CD4-positive, alpha-beta T cell treated with Interleukin-4 for 1 hour (primary cell): ENCODE measurements at regions not wholly inside any gene's neighbourhood (a gene's known extent, or its start where the extent isn't known, plus 50 kb on each side); places are given as distances from the start of the nearest gene placed in this dataset.
"Not testable (repeated sequence)": the region's sequence is repeated elsewhere in the genome, so short reads cannot be mapped to it uniquely, and the experiment has no call there.

Experiments
- DNase-seq, 2 donors: peaks; one replicate each; pipeline ENCODE4 v3.0.0-alpha.2; 2020 to 2022

DNA sequence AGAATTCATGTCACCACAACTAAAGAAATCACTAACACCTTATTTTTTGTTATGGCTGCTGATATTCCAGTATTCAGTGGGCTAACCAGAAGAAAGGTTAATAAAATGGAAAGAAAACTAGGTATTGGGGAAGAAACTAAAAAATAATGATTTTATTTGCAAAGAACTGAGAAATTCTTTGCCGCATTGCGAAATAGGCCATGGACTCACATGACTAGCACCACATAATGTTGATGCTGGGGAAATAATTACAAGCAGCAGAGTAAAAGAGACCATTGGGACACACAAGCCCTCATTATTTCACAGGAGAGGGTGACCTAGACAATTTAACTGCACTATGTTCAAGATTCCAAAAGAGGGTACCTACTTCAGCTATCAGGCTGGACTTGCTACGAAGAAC lies 1411.5 kb downstream of the SLITRK5 start:
- no peak for DNase-seq

DNA sequence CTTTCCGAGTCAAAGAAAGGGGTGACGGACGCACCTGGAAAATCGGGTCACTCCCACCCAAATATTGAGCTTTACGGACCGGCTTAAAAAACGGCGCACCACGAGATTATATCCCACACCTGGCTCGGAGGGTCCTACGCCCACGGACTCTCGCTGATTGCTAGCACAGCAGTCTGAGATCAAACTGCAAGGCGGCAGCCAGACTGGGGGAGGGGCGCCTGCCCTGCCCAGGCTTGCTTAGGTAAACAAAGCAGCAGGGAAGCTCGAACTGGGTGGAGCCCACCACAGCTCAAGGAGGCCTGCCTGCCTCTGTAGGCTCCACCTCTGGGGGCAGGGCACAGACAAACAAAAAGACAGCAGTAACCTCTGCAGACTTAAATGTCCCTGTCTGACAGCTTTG lies 1416.9 kb downstream of the SLITRK5 start:
- DNase-seq, result not testable (repeated sequence)

DNA sequence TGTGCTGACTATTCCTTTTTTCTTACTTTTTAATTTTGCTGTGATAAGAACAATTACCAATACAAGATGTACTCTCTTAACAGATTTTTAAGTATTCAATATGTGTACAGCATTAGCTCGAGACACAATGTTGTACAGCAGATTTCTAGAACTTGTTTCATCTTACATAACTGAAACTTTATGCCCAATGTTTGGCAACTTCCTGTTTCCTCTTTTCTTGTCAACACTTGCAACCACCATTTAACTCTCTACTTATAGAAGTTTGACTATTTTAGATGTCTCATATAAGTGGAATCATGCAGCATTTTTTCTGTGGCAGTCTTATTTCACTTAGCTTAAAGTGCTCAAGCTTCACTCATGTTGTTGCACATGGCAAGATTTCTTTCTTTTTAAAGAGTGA lies 1426.8 kb downstream of the SLITRK5 start:
- DNase-seq, result no peak

DNA sequence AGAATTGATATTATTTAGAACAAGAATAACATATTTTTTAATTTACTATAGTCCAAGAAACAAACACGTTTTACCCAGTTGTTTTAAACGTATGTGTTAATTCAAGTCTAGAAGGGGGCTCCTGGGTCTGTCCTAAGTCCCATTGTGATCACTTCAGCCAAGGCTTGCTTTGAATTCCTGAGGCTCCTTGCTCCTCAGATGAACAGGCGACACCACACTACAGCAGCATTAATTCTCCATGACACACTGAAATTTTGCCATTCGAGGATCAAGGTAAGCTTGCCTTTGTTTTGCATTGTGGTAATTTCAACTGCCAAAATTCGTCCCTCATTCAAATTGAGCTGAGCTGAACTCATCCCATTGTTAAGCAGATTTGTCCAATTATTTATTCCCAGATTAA lies 1442.6 kb downstream of the SLITRK5 start:
- DNase-seq, result no peak

DNA sequence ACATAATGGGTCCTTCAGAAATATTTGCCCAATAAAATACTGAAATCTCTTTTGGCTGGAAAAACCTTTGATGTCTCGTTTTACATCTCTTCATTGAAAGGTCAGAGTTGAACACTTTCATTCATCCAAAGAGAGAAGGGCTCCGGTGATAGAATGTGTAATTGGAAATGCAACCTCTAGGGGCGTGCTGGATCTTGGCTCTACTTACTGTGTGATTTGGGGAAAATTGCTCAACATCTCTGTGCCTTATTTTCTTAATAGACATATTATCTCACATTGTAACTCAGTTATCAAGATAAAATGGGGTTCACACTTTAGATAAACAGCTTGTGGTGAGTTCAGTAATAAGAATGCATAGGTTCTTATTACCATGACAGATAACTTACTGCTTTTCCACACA lies 1444.1 kb downstream of the SLITRK5 start:
- no peak for DNase-seq

DNA sequence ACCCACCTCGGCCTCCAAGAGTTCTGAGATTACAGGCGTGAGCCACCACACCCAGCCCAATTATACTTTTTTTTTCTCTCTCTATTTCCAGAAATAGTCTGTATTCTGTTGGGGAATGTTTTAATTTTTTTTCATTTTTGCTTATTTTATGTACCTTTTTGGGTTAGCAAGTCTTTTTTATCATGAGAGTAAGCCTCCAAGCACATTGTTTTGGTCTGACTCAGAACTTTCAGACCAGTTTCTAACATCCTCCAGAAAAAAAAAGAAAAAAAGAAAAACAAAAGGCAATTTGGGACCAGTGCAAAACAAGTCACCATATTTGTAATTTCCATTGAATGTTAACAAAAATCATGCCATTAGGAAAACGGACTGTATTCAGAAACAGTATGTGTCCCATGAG lies 1465.5 kb downstream of the SLITRK5 start:
- no peak for DNase-seq

DNA sequence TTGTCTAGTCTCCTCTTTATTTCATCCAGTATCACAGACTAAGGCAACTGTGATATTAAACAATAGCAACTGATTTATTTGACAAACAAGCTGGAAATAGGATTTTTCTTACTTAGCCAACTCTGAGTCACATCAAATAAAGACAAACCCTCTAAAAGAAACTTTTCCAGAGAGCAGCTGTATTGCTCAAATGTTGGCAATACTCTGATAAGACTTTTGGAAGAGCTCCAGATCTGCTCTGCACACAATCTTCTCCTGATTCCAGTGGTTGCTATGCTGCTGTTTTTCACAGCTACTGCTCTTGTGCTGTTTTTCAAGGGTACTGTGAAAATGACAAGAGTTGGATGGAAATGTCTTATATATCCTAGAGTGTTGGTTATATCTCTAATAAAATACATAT lies 1479.2 kb downstream of the SLITRK5 start:
- no peak for DNase-seq

DNA sequence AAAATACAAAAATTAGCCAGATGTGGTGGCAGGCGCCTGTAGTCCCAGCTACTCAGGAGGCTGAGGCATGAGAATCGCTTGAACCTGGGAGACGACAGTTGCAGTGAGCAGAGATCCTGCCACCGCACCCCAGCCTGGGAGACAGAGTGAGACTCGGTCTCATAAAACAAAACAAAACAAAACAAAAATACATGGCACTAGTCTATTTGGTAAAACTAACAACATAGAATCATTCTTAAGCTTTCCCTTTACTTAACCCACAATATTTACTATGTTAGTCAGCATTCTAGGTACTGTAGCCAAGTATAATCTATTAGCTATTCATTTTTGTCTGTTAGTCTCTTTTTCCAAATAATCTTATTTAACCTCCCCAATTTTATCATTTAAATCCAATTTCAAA lies 1482.8 kb downstream of the SLITRK5 start:
- DNase-seq, result no peak

DNA sequence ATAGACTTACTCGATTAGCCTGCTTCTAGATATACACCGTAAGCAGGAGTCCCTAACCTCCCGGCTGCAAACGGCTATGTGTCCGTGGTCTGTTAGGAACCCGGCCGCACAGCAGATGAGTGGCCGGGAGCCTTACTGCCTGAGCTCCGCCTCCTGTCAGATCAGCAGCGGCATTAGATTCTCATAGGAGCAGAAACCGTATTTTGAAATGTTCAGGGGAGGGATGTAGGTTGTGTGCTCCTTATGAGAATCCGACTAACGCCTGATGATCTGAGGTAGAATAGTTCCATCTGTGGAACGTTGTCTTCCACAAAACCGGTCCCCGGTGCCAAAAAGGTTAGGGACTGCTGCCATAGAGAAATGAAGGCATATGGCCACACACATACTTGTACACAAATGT lies 1491.9 kb downstream of the SLITRK5 start:
- DNase-seq, result no peak

DNA sequence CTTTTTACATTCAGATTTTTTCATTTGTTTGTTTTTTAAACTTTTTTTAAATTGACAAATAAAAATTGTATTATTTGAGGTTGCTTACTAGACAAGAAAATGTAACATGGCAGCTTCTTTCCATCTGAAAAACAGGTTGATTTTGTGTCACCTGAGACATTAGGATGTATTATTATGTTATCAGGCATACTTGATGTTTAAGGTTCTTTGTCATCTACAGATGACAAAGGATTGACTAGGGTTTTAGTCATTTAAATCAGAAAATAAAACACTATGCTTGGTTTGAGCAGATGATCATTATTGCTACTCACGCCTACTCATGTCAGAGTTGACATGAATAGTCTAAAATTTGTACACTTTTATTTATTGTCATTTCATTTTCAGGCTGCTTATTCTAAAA lies 1494.5 kb downstream of the SLITRK5 start:
- no peak for DNase-seq

DNA sequence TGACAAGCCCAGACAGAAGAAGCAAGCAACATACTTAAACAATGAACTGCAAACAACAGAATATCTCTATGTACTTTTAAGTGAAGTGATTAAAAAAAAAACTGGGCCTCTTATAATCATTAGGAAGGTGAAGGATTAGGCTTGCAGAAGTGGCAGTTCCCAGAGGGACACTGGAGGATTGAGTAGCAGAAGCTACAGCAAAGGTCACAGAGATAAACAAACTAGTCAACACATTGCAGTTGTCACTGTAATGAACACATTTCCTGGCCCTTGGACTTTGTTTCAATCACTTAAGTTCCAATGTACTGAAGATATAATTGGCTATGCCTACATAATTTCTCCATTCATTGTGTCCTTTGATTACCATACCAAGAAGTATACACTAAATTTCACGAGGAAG lies 1498.8 kb downstream of the SLITRK5 start:
- DNase-seq, result no peak

DNA sequence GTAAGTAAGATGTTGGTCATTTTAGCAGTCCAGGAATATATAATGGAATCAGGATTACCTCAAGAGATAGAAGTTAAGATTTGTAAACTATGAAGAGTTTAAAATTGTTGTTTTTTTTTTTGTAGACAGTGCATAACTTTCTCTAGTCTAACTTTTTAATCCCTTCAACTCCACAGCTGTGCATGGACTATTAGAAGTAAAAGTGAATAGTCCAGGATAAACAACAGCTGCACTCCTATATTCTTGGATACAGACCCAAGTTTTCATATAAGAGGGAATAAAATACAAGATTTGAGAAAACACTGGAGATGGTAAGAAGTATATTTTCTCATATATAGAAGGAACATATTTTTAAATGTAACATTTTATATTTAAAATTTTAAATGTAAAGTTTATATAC lies 1509.9 kb downstream of the SLITRK5 start:
- no peak for DNase-seq

DNA sequence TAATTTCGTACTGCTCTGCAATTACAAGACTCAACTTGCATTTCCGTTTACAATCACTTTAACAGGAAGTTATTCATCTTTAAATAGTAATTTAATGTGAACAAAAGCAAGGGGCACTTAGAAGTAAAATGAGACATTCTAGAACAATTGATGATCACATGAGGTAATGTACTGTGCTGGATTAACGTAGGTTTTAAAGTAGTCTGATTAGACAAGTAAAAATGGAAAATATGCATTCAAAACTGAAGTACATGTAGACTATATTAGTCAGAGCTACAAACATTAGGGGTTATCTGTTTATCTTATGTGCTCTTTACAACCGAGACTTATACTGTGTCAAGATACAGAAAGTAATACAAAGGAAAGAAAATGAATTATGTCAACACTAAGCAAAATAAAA lies 1528.0 kb downstream of the SLITRK5 start:
- DNase-seq, result no peak

DNA sequence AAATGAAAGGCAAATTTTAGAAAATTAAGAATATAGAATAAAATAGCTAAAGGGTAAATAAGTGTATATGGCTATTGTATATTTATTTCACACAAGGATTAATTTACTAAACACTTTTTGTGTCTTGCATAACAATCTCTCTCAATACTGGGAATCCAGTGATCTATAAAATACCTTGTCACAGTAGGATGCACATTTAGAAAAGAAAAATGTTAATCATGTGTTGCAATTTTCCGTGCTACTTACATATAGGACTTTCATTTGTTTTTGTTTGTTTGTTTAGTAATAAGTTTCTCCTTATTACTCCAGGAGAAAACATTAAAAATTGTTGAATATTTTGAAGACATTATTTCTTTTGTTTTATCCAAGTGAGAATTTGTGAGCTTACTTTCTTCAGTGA lies 1533.3 kb downstream of the SLITRK5 start:
- DNase-seq, result no peak

DNA sequence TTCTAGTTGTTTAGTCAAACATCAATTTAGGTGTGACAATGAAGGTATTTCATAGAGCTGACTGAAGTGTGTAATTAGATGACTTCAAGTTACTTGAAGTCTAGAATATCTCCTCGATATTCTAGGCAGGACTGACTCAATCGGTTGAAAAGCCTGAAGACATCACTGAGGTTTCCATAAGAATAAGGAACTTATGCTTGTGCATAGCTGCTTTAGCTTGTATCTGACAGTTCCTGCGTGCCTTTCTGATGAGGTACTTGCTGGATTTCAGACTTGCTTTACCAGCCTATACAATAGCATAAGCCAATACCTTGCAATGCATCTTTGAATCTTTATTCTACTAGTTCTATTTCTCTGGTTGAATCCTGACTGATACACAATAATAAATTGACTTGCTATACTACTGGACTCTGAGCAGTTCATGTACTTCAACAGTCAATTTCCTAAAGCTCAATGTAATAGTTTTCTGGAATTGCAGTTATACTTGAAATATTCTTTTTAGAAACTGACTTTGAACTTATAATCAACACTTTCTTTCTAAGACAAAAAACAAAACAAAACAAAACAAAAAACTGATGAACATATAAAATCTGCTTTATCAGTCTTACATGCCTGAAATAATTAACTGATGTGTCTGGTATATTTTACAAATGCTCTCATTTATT lies 1534.8 kb downstream of the SLITRK5 start:
- DNase-seq, result no peak

DNA sequence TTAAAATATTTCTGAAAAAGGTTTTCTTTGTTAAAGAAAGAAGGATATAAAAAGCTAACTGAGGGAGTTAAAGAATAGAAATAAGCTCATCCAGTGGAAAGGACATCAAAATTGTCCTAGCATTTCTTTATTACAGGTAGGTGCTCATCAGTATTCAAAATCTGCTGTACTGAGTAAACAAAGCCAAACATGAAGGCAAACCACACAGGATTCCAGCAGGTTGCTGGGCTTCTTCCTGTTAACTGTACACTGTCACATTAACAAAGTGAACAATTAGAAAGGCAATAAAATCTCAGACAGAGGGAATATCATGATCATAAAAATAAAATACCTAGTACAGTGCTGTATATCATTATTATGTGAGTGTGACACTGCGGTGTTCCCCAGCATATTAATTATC lies 1541.0 kb downstream of the SLITRK5 start:
- DNase-seq, result no peak

DNA sequence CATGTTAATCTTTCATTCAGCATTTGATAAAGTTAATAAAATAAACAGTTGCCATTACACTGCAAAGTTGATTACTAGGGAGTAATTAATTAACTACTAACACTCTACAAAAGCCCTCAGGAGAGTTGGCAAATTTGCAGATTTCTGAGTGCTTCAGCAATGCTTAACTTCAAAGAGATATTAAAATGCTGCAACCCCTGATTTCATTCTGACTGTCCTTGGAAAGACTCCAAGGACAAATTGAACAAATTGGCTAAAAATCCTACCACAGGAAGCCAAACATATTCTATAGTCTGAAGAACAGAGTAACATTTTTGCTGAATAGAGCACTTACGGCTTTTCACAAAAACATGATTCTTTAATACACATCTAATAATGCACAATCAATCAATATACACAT lies 1543.0 kb downstream of the SLITRK5 start:
- DNase-seq, result no peak

DNA sequence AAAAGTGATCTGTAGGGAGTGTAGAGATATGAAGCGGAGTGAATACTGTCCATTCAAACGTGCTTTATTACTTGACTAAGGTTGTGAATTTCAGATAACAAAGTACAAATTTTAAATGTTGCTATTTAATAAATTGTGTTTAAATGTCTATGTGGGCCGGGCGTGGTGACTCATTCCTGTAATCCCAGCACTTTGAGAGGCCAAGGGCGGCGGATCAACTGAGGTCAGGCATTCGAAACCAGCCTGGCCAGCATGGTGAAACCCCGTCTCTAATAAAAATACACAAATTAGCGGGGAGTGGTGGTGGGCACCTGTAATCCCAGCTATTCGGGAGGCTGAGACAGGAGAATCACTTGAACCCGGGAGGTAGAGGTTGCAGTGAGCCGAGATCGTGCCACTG lies 1544.1 kb downstream of the SLITRK5 start:
- not testable (repeated sequence) for DNase-seq

DNA sequence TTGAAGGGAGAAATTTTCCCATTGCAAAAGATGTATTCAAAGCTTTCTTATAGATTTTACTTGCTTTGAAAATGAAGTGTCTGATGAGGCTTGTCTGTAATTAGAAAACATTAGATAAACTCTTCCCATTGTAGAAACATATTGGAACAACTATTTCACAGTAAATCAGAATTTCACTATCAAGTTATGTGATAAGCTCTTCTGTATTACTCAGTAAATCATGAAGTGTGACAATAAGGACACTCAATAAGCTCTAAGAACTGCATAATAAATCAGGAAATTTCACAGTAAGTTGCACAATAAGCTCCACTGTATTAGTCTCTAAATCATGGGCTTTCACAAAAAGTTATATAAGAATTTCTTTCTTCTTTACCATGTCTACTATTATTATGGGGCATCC lies 1546.6 kb downstream of the SLITRK5 start:
- DNase-seq, result no peak

DNA sequence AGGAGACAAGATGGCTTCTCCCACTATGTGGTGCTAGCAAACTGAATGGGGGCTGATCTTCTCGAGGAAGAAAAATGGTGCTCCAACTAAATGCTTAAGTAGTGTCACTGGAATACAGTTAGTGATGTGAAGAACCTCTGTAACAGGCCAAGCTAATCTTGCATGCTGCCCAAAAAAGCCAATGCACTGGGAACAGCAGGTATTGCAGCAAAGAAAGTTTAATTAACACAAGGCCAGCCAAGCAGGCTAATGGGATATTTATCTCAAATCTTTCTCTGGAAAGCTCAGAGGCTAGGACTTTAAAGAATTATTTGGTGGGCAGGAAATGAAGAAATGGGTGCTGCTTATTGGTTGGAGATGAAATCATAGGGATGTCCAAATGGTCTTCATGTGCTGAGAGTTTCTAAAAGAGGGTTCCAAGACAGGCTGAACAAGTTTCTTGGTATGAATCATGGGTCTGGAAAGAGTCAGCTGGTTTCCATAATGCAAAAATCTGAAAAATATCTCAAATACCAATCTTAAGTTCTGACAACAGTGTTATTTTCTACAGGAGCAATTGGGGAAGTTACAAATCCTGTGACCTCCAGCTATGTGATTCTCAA lies 1550.5 kb downstream of the SLITRK5 start:
- no peak for DNase-seq

DNA sequence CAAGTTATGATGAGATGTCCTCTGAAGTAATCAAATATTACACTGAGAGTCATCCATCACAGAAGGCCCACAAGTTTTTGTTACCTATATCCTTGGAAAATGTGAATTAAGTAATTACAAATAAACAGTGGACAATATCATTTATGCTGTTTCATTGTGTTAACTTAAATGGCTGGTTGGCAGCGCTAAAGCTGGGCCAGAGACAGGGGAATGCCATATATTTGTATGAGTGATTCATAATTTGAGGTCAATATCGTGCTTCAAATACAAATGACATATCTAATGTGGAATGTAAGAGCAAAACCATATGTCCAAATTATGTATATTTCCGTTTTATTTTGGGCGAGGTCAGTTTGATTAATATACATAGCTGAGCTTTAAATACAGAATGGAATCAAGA lies 1556.2 kb downstream of the SLITRK5 start:
- DNase-seq, result no peak

DNA sequence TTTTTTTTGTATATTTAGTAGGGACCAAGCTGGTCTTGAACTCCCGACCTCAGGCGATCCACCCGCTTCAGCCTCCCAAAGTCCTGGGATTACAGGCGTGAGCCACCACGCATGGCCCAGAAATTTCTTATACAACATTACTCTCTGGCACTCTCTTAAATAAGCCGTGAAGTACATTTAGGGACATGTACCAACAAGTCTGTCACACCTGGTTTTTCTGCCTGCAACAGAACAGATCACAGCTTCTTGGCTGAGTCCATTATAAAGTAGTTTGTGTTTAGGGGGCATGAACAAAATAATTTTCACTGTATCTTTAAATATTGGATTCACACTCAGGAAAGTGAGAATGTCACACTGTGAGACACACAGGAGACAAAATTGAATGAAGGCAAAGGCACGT lies 1567.3 kb downstream of the SLITRK5 start:
- no peak for DNase-seq

DNA sequence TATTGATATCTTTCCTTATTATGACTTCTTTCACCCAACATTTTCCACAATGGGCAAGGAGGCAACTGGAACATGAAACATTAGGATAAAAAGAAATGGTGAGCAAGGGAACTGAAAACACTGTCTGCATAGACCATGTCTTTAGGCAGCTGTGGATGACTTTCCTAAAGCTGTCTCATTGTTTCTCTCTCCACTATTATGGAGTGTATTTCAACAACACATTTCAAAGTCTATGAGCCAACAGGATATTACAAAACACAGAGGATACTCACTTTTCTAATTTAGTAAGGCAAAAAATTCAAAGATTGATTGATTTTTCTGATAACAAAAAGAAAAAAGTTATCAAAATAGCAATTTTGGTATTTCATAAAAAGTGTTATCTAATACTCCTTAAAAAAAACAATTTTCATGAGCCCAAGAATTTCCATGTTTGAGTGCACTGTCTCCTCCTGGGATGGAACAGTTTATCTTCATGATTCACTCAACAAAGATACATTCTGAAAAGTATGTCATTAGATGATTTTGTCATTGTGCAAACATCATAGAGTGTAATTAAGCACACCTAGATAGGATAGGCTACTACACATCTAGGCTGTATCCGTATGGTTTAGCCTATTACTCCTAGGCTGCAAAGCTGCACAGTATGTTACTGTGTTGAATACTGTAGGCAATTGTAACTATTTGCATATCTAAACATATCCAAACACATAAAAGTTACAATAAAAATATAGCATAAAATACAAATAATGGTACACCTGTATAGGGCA lies 1568.4 kb downstream of the SLITRK5 start:
- no peak for DNase-seq

DNA sequence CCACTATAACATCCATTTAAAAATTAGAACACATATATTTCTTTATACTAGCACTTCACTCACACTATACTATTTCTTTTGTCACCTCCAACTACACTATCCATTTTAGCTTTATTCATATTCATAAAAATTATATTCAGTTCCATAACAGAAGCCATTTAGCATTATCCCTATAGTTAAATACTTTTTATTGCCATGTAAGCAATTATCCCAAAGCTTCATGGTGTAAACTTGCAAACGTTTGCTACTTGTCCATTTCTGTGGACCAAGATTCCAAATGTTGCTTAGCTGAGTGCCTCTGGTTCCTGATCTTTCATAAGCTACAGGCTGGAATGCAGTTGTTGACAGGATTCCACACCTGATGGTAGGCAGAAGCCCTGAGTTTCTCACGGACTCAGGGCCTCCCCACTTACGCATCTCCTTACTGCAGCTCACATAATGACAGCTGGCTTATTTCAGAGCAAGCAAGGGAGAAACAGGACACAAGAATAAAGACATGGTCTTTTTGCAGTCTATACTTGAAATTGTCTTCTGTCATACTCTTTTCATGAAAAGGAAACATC lies 1584.8 kb downstream of the SLITRK5 start:
- no peak for DNase-seq
